ENCODE measurements at regions not wholly inside any gene's neighbourhood (a gene's known extent, or its start where the extent isn't known, plus 50 kb on each side); places are given as distances from the start of the nearest gene placed in this dataset.

DNA sequence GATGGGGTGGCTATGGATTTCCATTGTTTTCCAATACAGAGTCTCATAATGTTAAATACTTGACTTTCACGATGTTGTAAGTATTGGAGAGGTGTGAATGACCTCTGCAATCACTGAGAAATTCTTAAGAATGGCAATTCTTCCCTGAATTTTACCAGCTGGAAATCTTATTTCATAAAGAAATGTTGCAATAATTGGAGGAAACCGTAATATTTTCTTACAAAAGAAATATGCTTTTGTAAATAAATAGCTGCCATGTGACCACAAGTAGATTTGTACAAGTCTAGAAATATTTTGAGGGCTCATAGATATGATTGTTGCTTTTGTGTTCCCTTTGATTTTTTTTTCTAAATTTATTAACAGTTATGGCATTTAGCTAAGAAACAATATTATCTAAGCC, 308.7 kb upstream of the ATP2B1 start:
- no peaks in the 10 kb centered on the region for H3K9me3 Mint-ChIP-seq
- H2BK120ac ChIP-seq (ENCODE audit: low read depth, low read length, poor library complexity, severe bottlenecking): no peak overlapping the region
- no peak overlapping the region for H3K18ac ChIP-seq (ENCODE audit: insufficient read length, low read depth, low read length)
- H3K27ac ChIP-seq (ENCODE audit: insufficient read length, low read depth, low read length): no peak overlapping the region
- no peak for DNase-seq
- no peak for TF ChIP-seq CTCF (conservative IDR thresholded peaks at IDR 0.05)
- no peak overlapping the region for H3K4me3 Mint-ChIP-seq
- no peaks in the 10 kb centered on the region for H3K9me3 ChIP-seq (ENCODE audit: control insufficient read depth, low read depth, low read length)
- no peak overlapping the region for H3K23ac ChIP-seq (ENCODE audit: insufficient read length, low read depth, low read length)
- H3K4ac ChIP-seq (ENCODE audit: low read depth, low read length): no peak overlapping the region
- no peak overlapping the region for H2BK20ac ChIP-seq (ENCODE audit: low read depth, low read length, poor library complexity, severe bottlenecking)
- H4K20me1 ChIP-seq (ENCODE audit: control insufficient read depth, insufficient read depth, insufficient read length): no peaks in the 10 kb centered on the region
- no peak overlapping the region for H4K91ac ChIP-seq (ENCODE audit: insufficient read length, low read depth, low read length)
- no peak overlapping the region for H3K27ac Mint-ChIP-seq
- no peak overlapping the region for H4K5ac ChIP-seq (ENCODE audit: insufficient read length, low read depth, low read length)
- no peak overlapping the region for H3T11ph ChIP-seq (ENCODE audit: low read length)
- WGBS (ENCODE audit: extremely low coverage, insufficient read length, low lambda C conversion rate): no CpG with 5 or more reads among the region's 2 CpGs
- no peak overlapping the region for H2BK12ac ChIP-seq (ENCODE audit: insufficient read length, low read depth, low read length)
- no peak overlapping the region for H2BK15ac ChIP-seq (ENCODE audit: low read depth, low read length)
- no peak overlapping the region for H2AFZ ChIP-seq (ENCODE audit: low read length)
- H3K79me2 ChIP-seq (ENCODE audit: insufficient read depth, low read length): no peaks in the 10 kb centered on the region
- H3K27me3 Mint-ChIP-seq (ENCODE audit: low read depth): no peaks in the 10 kb centered on the region
- no peaks in the 10 kb centered on the region for H3K4me1 ChIP-seq (ENCODE audit: insufficient read depth, low read length)
- H3K4me2 ChIP-seq (ENCODE audit: insufficient read depth, insufficient read length, low read length): no peak overlapping the region
- no peak overlapping the region for H2AK5ac ChIP-seq (ENCODE audit: insufficient read length, low read length)
- no peaks in the 10 kb centered on the region for H3K36me3 Mint-ChIP-seq (ENCODE audit: insufficient read depth in 1 of 3, low read depth in 3 of 3)
- no peaks in the 10 kb centered on the region for H3K27me3 ChIP-seq (ENCODE audit: insufficient read depth, low read length)
- H3K4me1 Mint-ChIP-seq: peaks cover 2 to 3% of the 10 kb centered on the region in 2 experiments; a peak in 1 of 4 replicates
- H4K8ac ChIP-seq (replicated peaks; ENCODE audit: insufficient read length, low read depth, low read length): no peak overlapping the region
- H3K79me1 ChIP-seq (ENCODE audit: insufficient read depth, low read depth, low read length, poor library complexity, severe bottlenecking): no peaks in the 10 kb centered on the region
- no peaks in the 10 kb centered on the region for H3K23me2 ChIP-seq (ENCODE audit: insufficient read length, low read depth, low read length, poor library complexity, severe bottlenecking)
- no peak overlapping the region for H3K14ac ChIP-seq (ENCODE audit: insufficient read depth, low read length)
- H3K56ac ChIP-seq (ENCODE audit: insufficient read length, low read depth, low read length): no peak overlapping the region
- H3K9ac ChIP-seq (ENCODE audit: extremely low read depth, insufficient read length, low read length): no peak overlapping the region
- H2BK5ac ChIP-seq (ENCODE audit: insufficient read length, low read length): no peak overlapping the region

Measured in H9 (cell line).